ENCODE measurements at regions not wholly inside any gene's neighbourhood (a gene's known extent, or its start where the extent isn't known, plus 50 kb on each side); places are given as distances from the start of the nearest gene placed in this dataset.

DNA sequence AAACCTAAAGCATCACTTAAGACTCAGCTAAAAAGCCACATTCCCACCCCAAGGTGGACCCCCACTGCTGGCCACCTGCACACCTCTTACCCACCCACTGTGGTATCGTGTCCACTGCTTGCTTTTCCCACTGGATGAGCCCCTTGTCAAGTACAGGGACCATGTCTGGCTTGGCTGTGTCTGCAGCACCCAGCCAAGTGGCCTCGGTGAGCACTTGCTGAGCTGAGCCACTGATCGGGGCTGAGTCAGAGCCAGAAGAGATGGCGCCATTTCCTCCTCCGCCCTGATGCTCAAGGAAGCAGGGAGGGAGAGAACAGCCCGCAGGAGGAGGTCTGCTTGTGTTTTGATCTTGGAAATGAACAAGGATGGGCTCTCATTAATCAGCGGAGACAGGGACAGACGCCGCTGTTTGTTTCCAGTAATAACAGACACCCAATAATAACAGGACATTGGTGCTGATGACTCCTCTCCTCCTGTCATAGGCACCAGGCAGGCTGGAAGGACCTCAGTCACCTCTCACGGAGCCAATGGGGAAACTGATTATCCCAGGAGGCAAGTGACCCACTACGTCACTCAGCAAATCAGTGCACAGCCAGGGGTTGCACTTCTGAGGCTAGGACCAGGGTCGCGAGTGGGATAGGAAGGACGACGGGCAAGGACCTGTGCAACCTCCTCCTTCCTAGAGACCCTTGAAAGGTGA, 85.2 kb upstream of the RTL6 start:
- WGBS, 2 experiments (ENCODE audit: insufficient coverage in 2 of 2), result 76 to 78% methylated on average over 11 to 13 of the region's 15 CpGs
- H3K9me3 ChIP-seq (ENCODE audit: control insufficient read depth, low read length), result no peaks in the 10 kb centered on the region
- H3K4me1 ChIP-seq (ENCODE audit: control insufficient read depth, insufficient read depth, low read length, poor library complexity, severe bottlenecking), result no peaks in the 10 kb centered on the region
- no peak overlapping the region for H3K4me3 ChIP-seq (ENCODE audit: extremely low read depth, insufficient read depth, low read length, poor library complexity, severe bottlenecking)
- no peaks in the 10 kb centered on the region for H3K36me3 ChIP-seq (ENCODE audit: control insufficient read depth, insufficient read depth, low read length)
- H3K27ac ChIP-seq (ENCODE audit: low read depth, low read length, severe bottlenecking), result no peak overlapping the region

DNA sequence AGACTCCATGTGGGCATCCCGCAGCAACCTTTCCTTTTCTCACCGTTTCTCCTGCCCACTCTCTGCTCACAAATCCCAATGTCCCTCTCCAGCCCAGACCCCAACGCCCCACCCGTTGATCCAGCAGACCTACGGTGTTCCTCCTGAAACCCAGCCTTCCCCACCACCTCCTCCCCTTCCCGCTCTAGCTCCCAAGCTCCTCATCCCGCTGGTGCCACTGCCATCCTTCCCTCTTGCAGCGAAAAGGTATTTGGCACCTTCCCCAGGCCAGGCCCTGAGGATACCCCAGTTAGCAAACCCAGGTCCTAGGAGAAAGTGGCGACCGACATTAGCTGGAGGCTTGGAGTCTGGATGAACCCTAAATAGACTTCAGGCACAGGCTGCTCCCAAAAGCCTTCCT, 84.0 kb upstream of the RTL6 start:
- no peak overlapping the region for H3K4me3 ChIP-seq (ENCODE audit: extremely low read depth, insufficient read depth, low read length, poor library complexity, severe bottlenecking)
- H3K4me1 ChIP-seq (ENCODE audit: control insufficient read depth, insufficient read depth, low read length, poor library complexity, severe bottlenecking), result no peaks in the 10 kb centered on the region
- no peaks in the 10 kb centered on the region for H3K36me3 ChIP-seq (ENCODE audit: control insufficient read depth, insufficient read depth, low read length)
- H3K9me3 ChIP-seq (ENCODE audit: control insufficient read depth, low read length), result no peaks in the 10 kb centered on the region
- H3K27ac ChIP-seq (ENCODE audit: low read depth, low read length, severe bottlenecking), result no peak overlapping the region
- 85 to 88% methylated on average over 10 of the region's 10 CpGs for WGBS, 2 experiments (ENCODE audit: insufficient coverage in 2 of 2)

DNA sequence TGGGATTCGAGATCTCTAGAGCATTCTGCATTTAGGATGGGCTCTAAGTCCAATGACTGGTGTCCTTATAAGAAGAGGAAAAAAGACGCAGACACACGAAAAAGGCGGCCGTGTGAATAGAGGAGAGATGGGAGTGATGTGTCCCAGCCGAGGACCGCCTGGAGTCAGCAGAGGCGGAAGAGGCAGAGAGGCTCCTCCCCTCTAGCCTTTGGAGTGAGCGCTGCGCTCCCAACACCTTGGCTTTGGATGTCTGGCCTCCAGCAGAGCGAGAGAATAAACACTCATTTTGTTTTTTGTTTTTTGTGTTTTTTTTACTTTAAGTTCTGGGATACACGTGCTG, 83.0 kb upstream of the RTL6 start:
- no peaks in the 10 kb centered on the region for H3K4me1 ChIP-seq (ENCODE audit: control insufficient read depth, insufficient read depth, low read length, poor library complexity, severe bottlenecking)
- H3K9me3 ChIP-seq (ENCODE audit: control insufficient read depth, low read length), result no peaks in the 10 kb centered on the region
- H3K4me3 ChIP-seq (ENCODE audit: extremely low read depth, insufficient read depth, low read length, poor library complexity, severe bottlenecking), result no peak overlapping the region
- H3K36me3 ChIP-seq (ENCODE audit: control insufficient read depth, insufficient read depth, low read length), result no peaks in the 10 kb centered on the region
- WGBS, 2 experiments (ENCODE audit: insufficient coverage in 2 of 2), result 90% methylated on average over 9 to 12 of the region's 12 CpGs
- H3K27ac ChIP-seq (ENCODE audit: low read depth, low read length, severe bottlenecking), result no peak overlapping the region

DNA sequence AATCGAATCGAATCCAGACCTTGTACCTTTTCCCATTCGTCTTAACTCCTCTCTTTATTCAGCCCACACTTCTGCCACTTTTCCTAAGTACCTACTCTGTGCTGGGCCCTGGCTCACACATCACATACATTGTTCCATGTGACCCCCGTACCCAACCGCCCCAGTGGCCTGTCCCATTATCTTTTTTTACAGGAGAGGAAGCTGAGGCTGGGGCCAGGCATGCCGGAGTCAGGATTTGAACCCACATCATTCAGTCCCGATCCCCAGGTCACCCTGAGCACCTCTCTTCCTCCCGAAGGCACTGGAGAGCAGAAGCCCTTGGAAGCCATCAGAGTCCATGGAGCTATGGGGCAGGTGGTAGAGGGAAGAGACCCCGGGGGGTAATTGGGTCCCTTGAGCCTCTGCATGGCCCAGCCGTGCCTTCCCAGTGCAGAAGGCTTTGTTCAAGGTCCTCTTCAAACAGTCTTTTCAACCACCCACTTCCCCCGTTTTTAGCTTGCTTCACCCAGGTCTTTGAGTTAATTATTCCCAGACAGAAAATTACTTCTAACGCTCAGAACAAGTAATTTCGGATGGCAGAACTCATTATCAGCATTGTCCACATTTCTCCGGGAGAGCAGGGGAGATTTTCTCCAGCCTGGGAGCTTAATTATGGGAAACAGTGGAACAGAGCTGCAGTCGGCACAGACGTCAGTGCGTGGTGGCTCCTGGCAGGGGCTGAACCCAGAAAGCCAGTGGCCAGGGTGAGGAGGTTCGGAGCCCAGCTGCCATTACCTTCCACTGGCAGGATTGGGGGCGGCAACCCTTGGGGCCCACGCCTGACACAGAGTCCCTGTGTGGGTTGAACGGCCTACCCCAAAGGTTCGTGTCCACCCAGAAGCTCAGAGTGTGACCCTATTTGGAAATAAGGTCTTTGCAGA, 82.4 kb upstream of the RTL6 start:
- no peaks in the 10 kb centered on the region for H3K36me3 ChIP-seq (ENCODE audit: control insufficient read depth, insufficient read depth, low read length)
- no peaks in the 10 kb centered on the region for H3K4me1 ChIP-seq (ENCODE audit: control insufficient read depth, insufficient read depth, low read length, poor library complexity, severe bottlenecking)
- no peak overlapping the region for H3K27ac ChIP-seq (ENCODE audit: low read depth, low read length, severe bottlenecking)
- no peaks in the 10 kb centered on the region for H3K9me3 ChIP-seq (ENCODE audit: control insufficient read depth, low read length)
- 85 to 91% methylated on average over 17 to 19 of the region's 22 CpGs for WGBS, 2 experiments (ENCODE audit: insufficient coverage in 2 of 2)
- H3K4me3 ChIP-seq (ENCODE audit: extremely low read depth, insufficient read depth, low read length, poor library complexity, severe bottlenecking), result no peak overlapping the region

DNA sequence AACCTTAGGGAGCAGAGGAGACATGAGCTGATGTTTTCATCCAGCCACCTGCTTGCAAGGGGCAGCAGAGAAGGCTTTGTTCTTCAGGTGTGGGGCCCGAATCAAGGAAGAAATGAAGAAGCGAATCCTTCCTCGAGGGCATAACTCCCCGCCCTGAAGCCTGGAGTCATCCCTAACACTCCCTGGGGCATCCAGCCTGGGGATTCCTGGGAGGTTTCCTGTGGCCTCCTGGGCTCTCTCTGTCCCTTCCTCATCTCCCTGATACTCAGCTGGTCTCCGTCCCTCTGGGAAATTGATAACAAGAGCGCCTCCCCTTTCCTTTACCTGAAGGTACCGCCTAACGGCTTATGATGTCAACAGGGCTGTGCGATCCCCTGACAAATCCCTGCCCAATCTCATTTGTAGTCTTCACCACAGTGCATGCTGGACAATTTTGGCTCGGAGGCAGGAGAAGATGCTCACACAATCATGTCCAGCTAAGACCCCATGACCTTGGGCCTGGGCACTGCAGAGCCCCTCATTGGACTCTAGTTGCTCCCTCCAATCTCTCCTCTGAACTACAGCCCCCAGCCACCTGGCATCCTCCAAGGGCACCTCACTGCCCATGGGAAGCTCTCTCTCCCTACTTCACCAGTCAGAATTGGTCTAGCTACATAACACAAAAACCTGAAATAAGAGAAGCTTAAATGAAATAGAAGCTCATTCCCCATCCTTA, 80.6 kb upstream of the RTL6 start:
- H3K4me1 ChIP-seq (ENCODE audit: control insufficient read depth, insufficient read depth, low read length, poor library complexity, severe bottlenecking), result no peaks in the 10 kb centered on the region
- no peak overlapping the region for H3K27ac ChIP-seq (ENCODE audit: low read depth, low read length, severe bottlenecking)
- no peaks in the 10 kb centered on the region for H3K36me3 ChIP-seq (ENCODE audit: control insufficient read depth, insufficient read depth, low read length)
- H3K4me3 ChIP-seq (ENCODE audit: extremely low read depth, insufficient read depth, low read length, poor library complexity, severe bottlenecking), result no peak overlapping the region
- WGBS, 2 experiments (ENCODE audit: insufficient coverage in 2 of 2), result 64 to 79% methylated on average over 8 to 10 of the region's 10 CpGs
- no peaks in the 10 kb centered on the region for H3K9me3 ChIP-seq (ENCODE audit: control insufficient read depth, low read length)

DNA sequence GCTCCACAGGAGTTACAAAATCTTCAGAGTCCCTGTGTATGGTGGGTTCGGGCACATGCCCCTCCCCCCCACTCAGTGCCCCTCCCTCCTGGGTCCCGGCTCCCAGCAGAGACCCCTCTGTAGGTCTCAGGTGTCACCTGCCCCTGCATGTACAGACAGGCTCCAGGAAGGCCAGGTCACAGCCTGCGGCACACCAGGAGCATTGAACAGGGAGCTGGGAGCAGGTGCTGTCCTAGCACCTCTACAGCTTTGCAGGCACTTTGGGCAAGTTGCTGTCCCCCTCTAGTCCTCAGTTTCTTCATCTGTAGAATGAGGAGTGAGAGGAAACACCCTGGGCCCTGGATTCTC, 80.1 kb upstream of the RTL6 start:
- H3K36me3 ChIP-seq (ENCODE audit: control insufficient read depth, insufficient read depth, low read length), result no peaks in the 10 kb centered on the region
- H3K4me1 ChIP-seq (ENCODE audit: control insufficient read depth, insufficient read depth, low read length, poor library complexity, severe bottlenecking), result no peaks in the 10 kb centered on the region
- no peak overlapping the region for H3K27ac ChIP-seq (ENCODE audit: low read depth, low read length, severe bottlenecking)
- no peak overlapping the region for H3K4me3 ChIP-seq (ENCODE audit: extremely low read depth, insufficient read depth, low read length, poor library complexity, severe bottlenecking)
- H3K9me3 ChIP-seq (ENCODE audit: control insufficient read depth, low read length), result no peaks in the 10 kb centered on the region
- 68 to 92% methylated on average over 2 to 3 of the region's 3 CpGs for WGBS, 2 experiments (ENCODE audit: insufficient coverage in 2 of 2)

DNA sequence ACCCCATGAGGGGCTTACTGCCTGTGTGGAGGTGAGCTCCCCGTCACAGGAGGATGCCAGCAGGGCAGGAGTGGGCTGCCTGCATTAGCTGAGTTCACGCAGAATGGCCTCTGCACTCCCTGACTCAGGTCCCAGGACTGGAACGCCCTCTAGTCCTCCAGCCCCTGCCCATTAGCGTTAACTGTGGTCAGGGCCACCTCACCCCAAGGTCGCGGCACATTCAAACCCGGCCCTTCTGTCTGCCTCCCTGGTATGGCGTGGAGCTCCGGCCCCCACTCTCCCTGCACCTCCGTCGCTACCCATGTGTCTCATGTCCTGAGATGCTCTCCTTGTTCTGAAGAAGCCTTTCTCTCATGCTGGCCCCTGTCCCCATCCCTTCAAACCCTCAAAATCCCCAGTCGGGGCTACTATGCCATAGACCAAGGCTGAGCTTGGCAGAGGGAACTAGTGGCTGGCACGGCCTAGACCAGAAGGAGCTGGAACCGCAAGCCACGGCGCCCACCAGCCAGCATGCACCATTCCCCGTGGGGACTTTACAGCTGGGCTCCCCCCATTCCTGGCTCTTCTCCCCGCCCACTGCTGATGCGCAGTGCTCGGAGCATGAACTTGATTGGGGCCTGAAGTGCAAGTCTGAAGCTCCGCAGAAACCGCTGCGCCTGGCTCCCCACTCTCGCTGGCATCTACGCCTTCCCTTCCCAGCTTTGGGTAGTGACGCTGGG, 79.5 kb upstream of the RTL6 start:
- 85 to 86% methylated on average over 24 of the region's 26 CpGs for WGBS, 2 experiments (ENCODE audit: insufficient coverage in 2 of 2)
- Histone ChIP-seq H3K36me3 (ENCODE audit: control insufficient read depth, insufficient read depth, low read length) (no peaks in the 10 kb centered on the region), H3K4me1 (ENCODE audit: control insufficient read depth, insufficient read depth, low read length, poor library complexity, severe bottlenecking) (no peaks in the 10 kb centered on the region), H3K4me3 (ENCODE audit: extremely low read depth, insufficient read depth, low read length, poor library complexity, severe bottlenecking) (no peak overlapping the region), H3K9me3 (ENCODE audit: control insufficient read depth, low read length) (no peaks in the 10 kb centered on the region), H3K27ac (ENCODE audit: low read depth, low read length, severe bottlenecking) (no peak overlapping the region)

DNA sequence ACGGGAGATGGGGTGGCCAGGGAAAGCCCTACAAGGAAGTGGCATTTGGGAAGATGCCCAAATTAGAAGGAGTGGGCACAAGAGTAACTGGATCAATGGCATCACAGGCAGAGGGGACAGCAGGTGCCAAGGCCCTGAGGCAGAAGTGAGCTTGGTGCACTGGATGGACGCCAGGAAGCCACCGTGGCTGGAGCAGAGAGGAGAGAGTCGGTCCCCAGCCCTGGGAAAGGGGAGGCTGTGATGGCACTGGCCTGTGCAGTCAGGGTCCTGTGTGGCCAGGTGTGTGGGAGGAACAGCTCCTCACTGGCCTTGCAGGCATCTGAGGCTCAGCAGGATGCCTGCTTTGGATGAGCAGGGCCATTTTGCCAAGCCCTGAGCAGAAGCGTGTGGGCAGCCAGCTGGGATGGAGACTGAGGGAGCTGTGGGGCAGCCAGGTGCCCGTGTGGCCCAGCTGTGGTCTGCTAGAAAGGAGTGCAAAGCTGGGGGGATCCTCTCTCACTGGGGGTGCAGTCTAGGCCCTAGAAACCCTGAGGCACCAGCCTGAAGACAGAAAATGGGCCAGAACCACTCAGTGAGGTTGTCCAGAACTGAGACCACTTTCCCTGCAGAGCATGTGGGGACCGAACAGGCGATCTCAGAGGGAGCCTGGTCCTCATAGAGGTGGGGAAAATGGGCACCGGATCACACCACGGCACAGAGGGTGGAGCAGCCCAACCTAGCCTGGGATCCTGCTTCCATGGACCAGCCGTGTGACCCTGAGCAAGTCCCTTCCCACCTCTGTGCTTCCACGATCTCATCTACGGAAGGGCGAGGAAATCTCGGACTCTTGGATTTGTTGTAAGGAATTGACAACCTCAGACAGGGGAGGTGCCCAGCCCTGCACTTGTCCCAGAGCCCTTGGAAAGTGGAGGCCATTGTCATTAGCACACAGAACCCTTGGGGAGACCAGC, 78.6 kb upstream of the RTL6 start:
- H3K9me3 ChIP-seq (ENCODE audit: control insufficient read depth, low read length), result no peaks in the 10 kb centered on the region
- no peak overlapping the region for H3K4me3 ChIP-seq (ENCODE audit: extremely low read depth, insufficient read depth, low read length, poor library complexity, severe bottlenecking)
- no peaks in the 10 kb centered on the region for H3K36me3 ChIP-seq (ENCODE audit: control insufficient read depth, insufficient read depth, low read length)
- H3K4me1 ChIP-seq (ENCODE audit: control insufficient read depth, insufficient read depth, low read length, poor library complexity, severe bottlenecking), result no peaks in the 10 kb centered on the region
- WGBS, 2 experiments (ENCODE audit: insufficient coverage in 2 of 2), result 87 to 88% methylated on average over 14 to 15 of the region's 15 CpGs
- H3K27ac ChIP-seq (ENCODE audit: low read depth, low read length, severe bottlenecking), result no peak overlapping the region

DNA sequence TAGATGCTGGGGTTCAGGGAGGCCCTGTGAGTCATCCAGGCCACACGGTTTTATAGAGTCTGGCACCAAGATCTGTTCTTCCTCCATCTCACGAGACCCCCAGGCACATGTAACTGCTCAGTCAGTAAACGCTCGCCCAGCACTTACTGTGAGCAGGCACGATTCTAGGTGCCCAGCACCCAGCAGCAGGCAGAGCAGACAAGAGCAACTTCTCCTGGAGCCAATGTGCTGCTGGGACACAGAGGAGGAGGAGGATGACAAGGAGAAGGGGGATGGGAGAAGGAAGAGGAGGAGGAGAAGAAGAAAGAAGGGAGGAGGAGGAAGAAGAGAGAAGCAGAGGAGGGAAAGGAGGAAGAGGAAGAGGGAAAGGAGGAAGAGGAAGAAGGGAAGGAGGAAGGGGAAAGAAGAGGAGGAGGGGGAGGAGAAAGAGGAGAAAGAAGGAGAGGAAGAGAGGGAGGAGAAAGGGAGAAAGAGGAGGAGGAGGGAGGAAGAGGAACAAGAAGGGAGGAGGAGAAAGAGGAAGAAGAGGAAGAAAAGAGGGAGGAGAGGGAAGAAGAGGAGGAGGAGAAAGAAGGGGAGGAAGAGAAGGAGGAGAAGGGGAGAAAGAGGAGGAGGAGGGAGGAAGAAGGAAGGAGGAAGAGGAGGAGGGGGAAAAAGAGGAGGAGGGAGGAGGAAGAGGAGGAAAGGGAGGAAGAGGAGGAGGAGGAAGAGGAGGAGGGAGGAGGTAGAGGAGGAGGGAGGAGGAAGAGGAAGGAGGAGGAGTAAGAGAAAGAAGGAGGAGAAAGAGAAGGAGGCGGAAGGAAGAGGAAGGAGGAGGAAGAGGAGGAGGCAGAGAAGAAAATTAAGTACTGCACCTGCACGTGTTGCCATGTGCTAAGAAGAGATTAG, 77.6 kb upstream of the RTL6 start:
- Histone ChIP-seq H3K27ac (ENCODE audit: low read depth, low read length, severe bottlenecking) (no peak overlapping the region), H3K4me3 (ENCODE audit: extremely low read depth, insufficient read depth, low read length, poor library complexity, severe bottlenecking) (no peak overlapping the region), H3K4me1 (ENCODE audit: control insufficient read depth, insufficient read depth, low read length, poor library complexity, severe bottlenecking) (no peaks in the 10 kb centered on the region), H3K36me3 (ENCODE audit: control insufficient read depth, insufficient read depth, low read length) (no peaks in the 10 kb centered on the region), H3K9me3 (ENCODE audit: control insufficient read depth, low read length) (no peaks in the 10 kb centered on the region)
- WGBS, 2 experiments (ENCODE audit: insufficient coverage in 2 of 2), result 71 to 83% methylated on average over 6 to 7 of the region's 7 CpGs

All from mesodermal cell (in vitro differentiated cells).